Middle frontal gyrus (tissue), 1 donor: ENCODE measurements at regions not wholly inside any gene's neighbourhood (a gene's known extent, or its start where the extent isn't known, plus 50 kb on each side); places are given as distances from the start of the nearest gene placed in this dataset.

Experiments
- DNase-seq: peaks from one replicate; pipeline ENCODE4 v3.0.0-alpha.2; 2015; ENCODE audit warnings: low spot score; ENCODE audit errors: extremely low spot score

DNA sequence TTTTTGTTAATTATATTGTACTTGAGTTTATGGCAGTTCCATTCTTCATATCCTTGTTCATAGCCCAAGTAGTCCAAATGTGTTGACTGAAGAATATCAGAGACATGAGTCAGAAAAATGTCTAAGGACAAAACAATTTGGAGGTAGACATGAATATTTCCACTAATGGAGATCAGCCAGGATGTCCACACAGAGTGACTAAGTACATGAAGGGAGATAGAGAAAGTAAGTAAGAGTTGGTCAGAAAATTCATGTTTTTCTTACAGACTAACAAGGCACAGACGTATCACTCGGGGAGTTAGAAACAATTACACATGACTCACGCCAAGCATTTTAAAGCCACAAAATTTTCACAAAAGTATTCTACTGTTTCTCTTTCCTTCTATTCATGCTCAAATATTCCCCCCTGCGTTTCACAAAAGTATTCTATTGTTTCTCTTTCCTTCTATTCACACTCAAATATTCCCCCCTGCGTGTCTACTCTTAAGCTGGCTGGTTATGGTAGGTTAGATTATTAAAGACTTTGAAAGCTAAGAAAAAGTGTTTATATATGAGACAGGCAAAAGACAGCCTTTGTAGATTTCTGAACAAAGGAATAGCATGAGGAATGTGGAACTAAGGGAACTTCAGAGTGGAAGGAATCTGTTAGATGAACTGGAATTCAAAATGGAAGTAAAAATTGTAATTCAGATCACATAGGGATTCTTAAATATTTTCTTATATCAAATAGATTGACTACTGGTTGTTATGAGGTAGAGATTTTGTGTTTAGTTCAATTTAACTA is 648.7 kb upstream of the CCDC54 start:
- DNase-seq, result no peak

GRCh38 chr3:106729481-106729880 is 647.8 kb upstream of the CCDC54 start:
- DNase-seq, result no peak

- no peak for DNase-seq
Observed at GRCh38 chr3:106731230-106731629, 646.0 kb upstream of the CCDC54 start.

DNA sequence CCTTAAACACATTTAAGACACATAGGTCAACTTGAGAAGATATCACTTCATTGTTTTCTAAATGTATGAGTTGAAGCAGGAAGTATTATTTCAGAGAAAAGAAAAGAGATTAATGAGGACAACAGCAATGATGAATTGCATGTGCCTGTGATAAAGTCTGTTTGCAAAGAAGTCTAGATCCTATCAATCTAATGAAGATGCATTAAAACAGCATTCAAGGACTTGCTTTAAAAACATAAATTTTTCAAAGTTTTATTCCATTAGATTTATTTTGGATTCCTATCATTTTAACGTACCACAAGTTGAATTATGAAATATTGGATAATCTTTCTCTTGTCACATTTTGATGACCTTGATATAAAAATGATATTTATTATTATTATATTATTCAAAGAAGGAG is 642.5 kb upstream of the CCDC54 start:
- DNase-seq, result no peak

DNA sequence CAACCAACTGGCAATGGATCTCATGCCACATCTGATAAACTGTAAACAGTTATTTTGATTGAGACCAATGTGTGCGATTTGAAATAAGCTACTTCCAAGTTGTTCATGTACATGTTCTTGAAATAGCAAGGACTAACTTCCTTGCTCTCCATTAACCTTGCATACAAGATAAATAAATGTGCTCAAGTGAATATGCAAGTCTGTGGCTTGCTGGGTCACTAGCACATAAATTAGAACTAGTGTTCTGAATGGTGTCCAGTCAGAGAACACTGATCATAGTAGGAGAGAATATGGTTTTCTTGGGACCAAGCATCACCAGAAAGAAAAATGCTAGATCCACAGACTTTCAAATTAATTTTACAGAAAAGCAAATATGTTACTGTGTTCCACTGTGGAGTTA is 640.0 kb upstream of the CCDC54 start:
- no peak for DNase-seq

GRCh38 chr3:106740116-106740515 is 637.1 kb upstream of the CCDC54 start:
- DNase-seq, result no peak

DNA sequence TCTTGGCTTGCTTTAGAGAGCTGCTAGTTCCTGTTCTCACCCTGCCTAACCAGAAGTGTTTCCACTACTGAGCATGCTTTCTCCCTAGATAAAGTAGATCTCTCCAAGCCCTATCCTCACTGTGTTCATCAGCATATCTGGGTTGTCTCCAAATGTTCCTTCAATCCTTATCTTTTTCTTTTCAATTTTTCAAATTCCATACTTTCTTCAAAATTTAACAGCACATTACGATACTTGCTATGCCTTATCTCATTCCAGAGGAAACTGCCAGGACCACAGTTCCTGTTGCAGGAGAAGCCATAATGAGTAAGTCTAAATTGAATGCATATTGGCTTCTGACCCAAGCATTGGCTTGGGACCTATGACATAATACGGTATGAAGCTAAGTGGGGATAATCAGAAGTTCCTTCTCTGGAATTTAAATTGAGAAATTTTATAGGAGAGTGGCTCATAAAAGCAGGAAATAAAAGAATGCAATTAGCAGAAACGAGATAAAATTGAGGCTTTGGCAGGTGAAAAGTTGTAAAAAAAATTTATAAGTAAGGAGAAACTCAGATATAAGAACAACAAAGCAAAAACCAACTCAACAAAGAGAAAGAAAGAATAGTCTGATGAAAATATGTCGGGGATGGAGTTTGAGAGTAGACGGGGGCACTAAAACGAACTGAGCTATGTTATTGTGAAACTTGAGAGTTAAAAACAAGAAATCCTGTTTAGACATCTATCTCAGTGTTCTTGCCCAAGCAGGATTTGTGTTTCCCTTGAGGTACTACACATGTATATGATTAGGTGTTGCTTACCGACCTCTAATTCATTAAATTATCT is 631.7 kb upstream of the CCDC54 start:
- DNase-seq, result no peak

- no peak for DNase-seq
Observed at GRCh38 chr3:106746286-106746685, 631.0 kb upstream of the CCDC54 start.

- no peak for DNase-seq
Observed at GRCh38 chr3:106748472-106749262, 628.6 kb upstream of the CCDC54 start.

DNA sequence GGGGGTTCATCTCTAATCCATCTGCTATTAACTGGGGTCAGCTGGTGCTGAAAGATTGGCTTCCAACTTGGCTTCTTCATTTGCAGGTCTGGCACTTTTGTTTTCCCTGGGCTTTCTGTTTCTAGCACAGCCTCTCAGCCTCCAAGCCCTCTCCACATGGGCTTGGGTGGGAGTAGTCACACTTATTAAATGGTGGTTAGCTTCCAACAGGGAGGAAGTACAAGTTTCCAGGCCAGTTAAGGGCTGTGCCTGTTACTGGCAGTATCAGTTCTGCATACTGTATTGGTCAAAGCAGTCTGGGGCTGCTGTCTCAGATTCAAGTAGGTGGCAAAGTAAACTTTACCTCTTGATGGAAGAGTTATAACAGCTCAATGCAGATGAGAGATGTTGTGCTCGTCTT is 627.1 kb upstream of the CCDC54 start:
- no peak for DNase-seq

GRCh38 chr3:106755336-106755735 is 621.9 kb upstream of the CCDC54 start:
- DNase-seq, result no peak

DNA sequence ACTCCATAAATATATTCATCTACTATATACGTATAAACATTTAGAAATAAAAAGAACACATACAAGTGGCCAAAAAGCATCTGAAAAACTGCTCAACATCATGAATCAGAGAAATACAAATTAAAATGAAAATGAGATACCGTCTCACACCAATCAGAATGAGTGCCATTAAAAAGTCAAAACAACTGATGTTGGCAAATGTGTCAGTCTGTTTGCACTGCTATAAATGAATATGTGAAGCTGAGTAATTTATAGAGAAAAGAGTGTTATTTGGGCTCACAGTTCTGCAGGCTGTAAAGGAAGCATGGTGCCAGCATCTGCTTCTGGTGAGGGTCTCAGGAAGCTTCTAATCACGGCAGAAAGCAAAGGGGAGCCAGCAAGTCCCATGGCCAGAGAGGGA is 620.3 kb upstream of the CCDC54 start:
- no peak for DNase-seq

GRCh38 chr3:106758459-106758858 is 618.8 kb upstream of the CCDC54 start:
- DNase-seq, result no peak

GRCh38 chr3:106759731-106760130 is 617.5 kb upstream of the CCDC54 start:
- no peak for DNase-seq

DNA sequence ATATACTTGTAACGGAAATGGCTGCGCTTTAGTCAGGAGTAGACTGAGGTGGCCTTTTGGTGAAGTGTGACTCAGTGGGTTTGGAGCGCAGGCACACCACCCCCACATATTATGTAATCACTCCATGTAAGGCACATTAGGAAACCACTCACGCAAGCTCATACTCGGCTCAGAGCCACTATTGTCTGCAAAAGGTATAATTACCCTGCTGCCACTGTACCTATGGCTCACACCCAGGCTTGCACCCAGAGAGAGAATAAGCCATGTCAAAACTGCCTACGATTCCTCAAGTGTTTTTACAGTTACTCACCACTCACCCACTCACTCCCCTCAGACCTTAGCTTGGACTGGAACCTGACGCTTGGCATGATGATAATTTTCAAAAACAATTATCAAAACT is 611.9 kb upstream of the CCDC54 start:
- no peak for DNase-seq

DNA sequence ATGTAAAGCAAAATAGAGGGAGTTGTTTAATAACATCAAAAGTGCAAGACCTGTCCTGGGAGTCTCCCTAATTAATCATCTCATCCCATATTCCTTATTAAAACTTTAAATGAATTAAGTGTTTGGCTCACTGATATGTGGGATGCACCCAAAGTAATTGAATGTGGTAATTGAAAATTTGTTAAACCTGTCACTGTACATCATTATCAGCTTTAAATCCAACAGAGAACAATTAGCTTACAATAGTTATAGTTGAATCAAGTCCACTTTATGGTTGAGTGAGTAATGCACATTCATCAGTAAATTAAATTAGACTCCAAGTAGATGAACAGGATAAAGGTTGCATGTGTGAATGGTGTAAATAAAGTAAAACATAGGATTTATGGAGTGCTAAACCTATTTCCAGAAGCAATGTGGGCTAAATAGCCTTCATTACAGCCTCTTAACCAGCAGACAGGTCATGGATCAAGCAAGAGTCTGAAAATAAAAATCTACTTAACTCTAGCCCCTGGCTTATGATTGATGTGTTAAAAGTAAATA is 608.2 kb upstream of the CCDC54 start:
- no peak for DNase-seq

GRCh38 chr3:106773795-106774194 is 603.4 kb upstream of the CCDC54 start:
- DNase-seq, result no peak

- DNase-seq, result no peak
Observed at GRCh38 chr3:106783231-106783630, 594.0 kb upstream of the CCDC54 start.

DNA sequence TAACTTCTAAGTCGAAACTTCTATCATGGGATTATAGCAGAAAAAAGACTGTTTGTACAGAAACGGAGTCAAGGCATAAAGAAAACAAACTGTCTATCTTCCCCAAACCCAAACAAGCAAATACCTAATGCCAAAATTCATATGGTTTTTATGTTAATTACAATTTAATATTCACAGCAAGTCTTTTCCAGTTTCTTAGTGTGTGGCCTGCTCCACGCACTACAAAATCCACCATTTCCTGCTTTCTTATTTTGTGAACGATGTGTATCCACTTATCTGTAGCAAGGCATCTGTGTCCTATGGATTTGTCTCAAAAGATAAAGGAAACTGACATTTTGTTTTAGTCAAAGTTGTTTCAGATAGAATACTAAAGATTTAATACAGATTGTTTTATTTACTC is 588.0 kb upstream of the CCDC54 start:
- DNase-seq, result no peak

GRCh38 chr3:106792716-106793115 is 584.5 kb upstream of the CCDC54 start:
- no peak for DNase-seq

DNA sequence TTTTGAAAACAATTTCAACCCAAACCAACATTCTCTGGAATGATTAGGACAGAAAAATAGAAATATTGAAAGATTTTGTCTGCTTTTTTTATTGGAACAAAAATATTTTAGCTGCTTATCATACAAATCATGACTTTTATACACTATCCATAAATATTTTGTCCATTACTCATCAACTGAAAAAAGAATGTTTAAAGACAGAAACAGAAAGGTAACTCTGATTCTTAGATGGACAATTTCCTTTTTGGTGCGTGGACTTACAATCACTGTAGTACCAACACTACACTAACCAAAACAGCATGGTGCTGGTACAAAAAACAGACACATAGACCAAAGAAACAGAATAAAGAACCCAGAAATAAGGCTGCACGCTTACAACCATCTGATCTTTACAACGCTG is 582.8 kb upstream of the CCDC54 start:
- no peak for DNase-seq

DNA sequence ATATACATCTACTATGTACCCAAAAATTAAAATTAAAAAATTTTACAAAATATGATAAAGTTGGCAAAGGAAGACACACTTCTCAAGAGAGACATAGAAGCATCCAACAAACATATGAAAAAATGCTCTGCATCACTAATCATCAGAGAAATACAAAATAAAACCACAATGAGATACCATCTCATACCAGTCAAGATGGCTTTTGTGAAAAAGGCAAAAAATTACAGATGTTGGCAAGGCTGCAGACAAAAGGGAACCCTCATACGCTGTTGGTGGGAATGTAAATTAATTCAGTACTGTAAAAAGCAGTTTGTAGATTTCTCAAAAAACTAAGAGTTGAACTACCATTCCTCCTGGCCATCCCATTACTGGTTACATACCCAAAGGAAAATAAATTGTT is 581.7 kb upstream of the CCDC54 start:
- DNase-seq, result no peak
